M059J (cell line): ENCODE measurements at regions not wholly inside any gene's neighbourhood (a gene's known extent, or its start where the extent isn't known, plus 50 kb on each side); places are given as distances from the start of the nearest gene placed in this dataset.
"Not testable (repeated sequence)": the region's sequence is repeated elsewhere in the genome, so short reads cannot be mapped to it uniquely, and the experiment has no call there.

ENCODE experiments used
- DNase-seq: peaks from one replicate; pipeline ENCODE4 v3.0.0-alpha.2; 2012; ENCODE audit warnings: low read depth

- DNase-seq = no peak
Measured at GRCh38 chrX:87941841-87942240, 424.2 kb downstream of the KLHL4 start.

GRCh38 chrX:87961471-87961870, 443.9 kb downstream of the KLHL4 start:
- DNase-seq = no peak

- DNase-seq = no peak
Measured at GRCh38 chrX:87968118-87968517, 450.5 kb downstream of the KLHL4 start.

GRCh38 chrX:87972121-87972520, 454.5 kb downstream of the KLHL4 start:
- not testable (repeated sequence) for DNase-seq

- DNase-seq = no peak
Measured at GRCh38 chrX:87975365-87975764, 457.8 kb downstream of the KLHL4 start.

- not testable (repeated sequence) for DNase-seq
Measured at GRCh38 chrX:88007873-88008272, 490.3 kb downstream of the KLHL4 start.

GRCh38 chrX:88024022-88024421, 506.4 kb downstream of the KLHL4 start:
- DNase-seq = no peak

GRCh38 chrX:88072339-88073030, 554.9 kb downstream of the KLHL4 start:
- DNase-seq = no peak

GRCh38 chrX:88101968-88102367, 584.4 kb downstream of the KLHL4 start:
- DNase-seq = no peak

GRCh38 chrX:88135735-88136134, 611.3 kb upstream of the CPXCR1 start:
- DNase-seq = no peak

GRCh38 chrX:88136328-88136727, 610.7 kb upstream of the CPXCR1 start:
- no peak for DNase-seq

- no peak for DNase-seq
Measured at GRCh38 chrX:88146577-88146976, 600.4 kb upstream of the CPXCR1 start.

- DNase-seq = no peak
Measured at GRCh38 chrX:88170553-88170952, 576.5 kb upstream of the CPXCR1 start.

GRCh38 chrX:88173932-88174440, 573.0 kb upstream of the CPXCR1 start:
- not testable (repeated sequence) for DNase-seq

- no peak for DNase-seq
Measured at GRCh38 chrX:88202149-88202548, 544.9 kb upstream of the CPXCR1 start.

GRCh38 chrX:88244066-88244465, 503.0 kb upstream of the CPXCR1 start:
- DNase-seq = no peak

- no peak for DNase-seq
Measured at GRCh38 chrX:88284844-88285243, 462.2 kb upstream of the CPXCR1 start.

GRCh38 chrX:88313972-88314371, 433.1 kb upstream of the CPXCR1 start:
- not testable (repeated sequence) for DNase-seq

GRCh38 chrX:88325634-88326033, 421.4 kb upstream of the CPXCR1 start:
- no peak for DNase-seq

GRCh38 chrX:88355252-88355651, 391.8 kb upstream of the CPXCR1 start:
- DNase-seq = no peak

GRCh38 chrX:88366314-88366713, 380.7 kb upstream of the CPXCR1 start:
- DNase-seq = no peak

- no peak for DNase-seq
Measured at GRCh38 chrX:88378406-88378805, 368.6 kb upstream of the CPXCR1 start.

GRCh38 chrX:88397551-88397950, 349.5 kb upstream of the CPXCR1 start:
- DNase-seq = no peak

GRCh38 chrX:88416002-88416401, 331.0 kb upstream of the CPXCR1 start:
- peak; percentile 0 for DNase-seq
